NB4 (cell line): ENCODE measurements at regions not wholly inside any gene's neighbourhood (a gene's known extent, or its start where the extent isn't known, plus 50 kb on each side); places are given as distances from the start of the nearest gene placed in this dataset.

Source experiments
- MYC ChIP-seq: IDR thresholded peaks from 2 replicates; pipeline ENCODE4 v1.6.1; 2011; ENCODE audit warnings: low read depth, low read length
- POLR2A ChIP-seq: IDR thresholded peaks from 2 replicates; pipeline ENCODE4 v1.6.1; 2011; ENCODE audit warnings: mild to moderate bottlenecking; ENCODE audit not compliant: insufficient read length; ENCODE audit errors: extremely low read depth
- TF ChIP-seq, protein P1 (sequence below): IDR thresholded peaks from one replicate; pipeline ENCODE4 v1.5.1; 2012; ENCODE audit warnings: low read depth, low read length
- TF ChIP-seq, protein P2 (sequence below): IDR thresholded peaks from 2 replicates; pipeline ENCODE4 v1.6.1; 2011; ENCODE audit warnings: low read depth, low read length

DNA sequence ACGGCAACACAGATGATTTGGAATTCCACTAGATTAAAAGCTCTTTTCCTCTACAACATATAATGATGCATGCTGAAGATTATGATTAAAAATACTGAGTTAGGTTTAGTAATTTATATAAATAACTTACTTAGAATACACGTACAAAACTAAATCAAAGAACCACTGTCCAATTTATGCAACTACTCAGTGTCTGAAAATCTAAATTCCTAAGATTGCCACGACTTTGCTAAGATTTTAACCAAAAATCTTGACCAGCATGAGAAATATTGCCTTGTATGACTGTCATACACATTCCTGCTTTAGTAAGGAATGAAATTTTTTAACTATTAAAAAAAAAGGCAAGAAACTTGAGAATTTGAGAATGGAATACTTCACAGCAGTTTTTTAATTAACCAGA, 292.4 kb downstream of the ZNF608 start:
- TF ChIP-seq, protein P1, sequence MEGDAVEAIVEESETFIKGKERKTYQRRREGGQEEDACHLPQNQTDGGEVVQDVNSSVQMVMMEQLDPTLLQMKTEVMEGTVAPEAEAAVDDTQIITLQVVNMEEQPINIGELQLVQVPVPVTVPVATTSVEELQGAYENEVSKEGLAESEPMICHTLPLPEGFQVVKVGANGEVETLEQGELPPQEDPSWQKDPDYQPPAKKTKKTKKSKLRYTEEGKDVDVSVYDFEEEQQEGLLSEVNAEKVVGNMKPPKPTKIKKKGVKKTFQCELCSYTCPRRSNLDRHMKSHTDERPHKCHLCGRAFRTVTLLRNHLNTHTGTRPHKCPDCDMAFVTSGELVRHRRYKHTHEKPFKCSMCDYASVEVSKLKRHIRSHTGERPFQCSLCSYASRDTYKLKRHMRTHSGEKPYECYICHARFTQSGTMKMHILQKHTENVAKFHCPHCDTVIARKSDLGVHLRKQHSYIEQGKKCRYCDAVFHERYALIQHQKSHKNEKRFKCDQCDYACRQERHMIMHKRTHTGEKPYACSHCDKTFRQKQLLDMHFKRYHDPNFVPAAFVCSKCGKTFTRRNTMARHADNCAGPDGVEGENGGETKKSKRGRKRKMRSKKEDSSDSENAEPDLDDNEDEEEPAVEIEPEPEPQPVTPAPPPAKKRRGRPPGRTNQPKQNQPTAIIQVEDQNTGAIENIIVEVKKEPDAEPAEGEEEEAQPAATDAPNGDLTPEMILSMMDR, result no peak
- TF ChIP-seq POLR2A (no peak), MYC (no peak)
- TF ChIP-seq, protein P2, sequence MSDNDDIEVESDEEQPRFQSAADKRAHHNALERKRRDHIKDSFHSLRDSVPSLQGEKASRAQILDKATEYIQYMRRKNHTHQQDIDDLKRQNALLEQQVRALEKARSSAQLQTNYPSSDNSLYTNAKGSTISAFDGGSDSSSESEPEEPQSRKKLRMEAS, result no peak
